Stromal cell of bone marrow (primary cell): ENCODE measurements at regions not wholly inside any gene's neighbourhood (a gene's known extent, or its start where the extent isn't known, plus 50 kb on each side); places are given as distances from the start of the nearest gene placed in this dataset.
"Not testable (repeated sequence)": the region's sequence is repeated elsewhere in the genome, so short reads cannot be mapped to it uniquely, and the experiment has no call there.

ENCODE experiments used
- DNase-seq: peaks from one replicate; pipeline ENCODE4 v3.0.0-alpha.2; 2012; ENCODE audit warnings: low read depth

DNA sequence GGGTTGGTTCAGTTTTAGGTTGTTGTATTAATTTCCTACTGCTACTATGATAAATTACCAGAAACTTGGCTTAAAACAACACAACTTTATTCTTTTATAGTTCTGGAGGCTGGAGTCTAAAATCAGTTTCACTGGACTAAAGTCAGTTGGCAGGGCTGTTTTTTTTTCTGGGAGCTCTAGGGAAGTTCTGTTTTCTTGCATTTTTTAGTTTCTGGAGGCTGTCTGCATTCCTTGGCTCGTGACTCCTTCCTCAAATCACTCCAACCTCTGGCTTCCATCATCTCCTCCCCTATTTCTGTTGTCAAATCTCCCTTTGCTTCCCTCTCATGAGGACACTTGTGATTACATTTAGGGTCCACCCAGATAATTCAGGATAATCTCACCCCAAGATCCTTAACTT lies 51.3 kb upstream of the SUB1 start:
- no peak for DNase-seq

GRCh38 chr5:32531885-32532520 lies 53.4 kb upstream of the SUB1 start:
- no peak for DNase-seq

GRCh38 chr5:32527321-32527720 lies 58.0 kb upstream of the SUB1 start:
- not testable (repeated sequence) for DNase-seq

DNA sequence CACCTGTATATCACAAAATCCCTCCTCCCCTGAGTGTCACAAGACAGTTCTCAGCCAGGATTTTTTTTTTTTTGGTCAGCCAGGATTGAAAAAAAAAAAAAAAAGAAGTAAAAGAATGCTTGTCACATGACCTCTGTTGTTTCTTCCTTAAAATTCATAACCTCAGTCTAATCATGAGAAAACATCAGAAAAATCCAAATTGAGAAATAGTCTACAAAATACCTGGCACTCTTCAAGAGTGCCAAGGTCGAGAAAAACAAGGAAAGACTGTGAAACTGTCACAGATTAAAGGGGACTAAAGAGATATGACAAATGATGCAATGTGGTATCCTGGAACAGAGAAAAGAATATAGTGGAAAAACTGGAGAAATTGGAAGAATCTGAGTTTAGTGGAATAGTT lies 58.5 kb upstream of the SUB1 start:
- no peak for DNase-seq

DNA sequence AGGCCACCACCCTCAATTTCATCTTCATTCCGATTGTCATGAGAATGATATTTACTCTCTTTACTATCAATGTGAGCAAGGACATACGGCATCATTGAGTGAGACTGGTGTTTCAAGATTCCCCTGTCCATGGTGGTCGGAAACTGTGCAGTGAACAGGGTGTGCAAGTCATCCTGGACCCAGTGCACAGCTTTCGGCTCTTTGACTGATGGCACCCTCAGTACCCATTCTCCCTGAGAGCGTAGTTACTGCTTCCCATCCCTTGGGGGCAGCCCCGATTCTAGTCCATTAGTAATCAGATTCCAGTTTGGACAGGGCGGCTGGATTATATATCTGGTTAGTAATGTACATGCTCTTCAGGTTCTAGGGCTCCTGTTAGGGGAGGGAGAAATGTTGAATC lies 61.7 kb upstream of the SUB1 start:
- DNase-seq = no peak

- DNase-seq = peak; percentile 91
Observed at GRCh38 chr5:32522429-32523143, 62.8 kb upstream of the SUB1 start.

DNA sequence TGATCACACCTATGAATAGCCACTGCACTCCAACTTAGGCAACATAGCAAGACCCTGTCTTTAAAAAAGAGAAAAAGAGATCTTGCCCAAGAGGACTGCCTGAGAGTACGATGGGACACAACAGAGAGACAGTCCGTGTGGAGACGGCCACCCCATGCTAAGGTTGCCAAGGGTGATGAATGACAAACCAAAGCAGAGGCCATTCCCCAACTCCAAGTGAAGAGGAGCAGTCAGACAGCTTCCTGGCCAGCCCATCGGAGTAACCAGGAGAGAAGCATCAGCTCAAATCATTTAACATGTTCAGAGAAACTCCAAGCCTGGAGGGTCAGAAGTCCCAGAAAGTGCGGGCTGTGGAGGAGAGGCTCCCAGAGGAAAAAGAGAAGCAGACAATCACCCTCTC lies 63.9 kb upstream of the SUB1 start:
- DNase-seq = no peak

DNA sequence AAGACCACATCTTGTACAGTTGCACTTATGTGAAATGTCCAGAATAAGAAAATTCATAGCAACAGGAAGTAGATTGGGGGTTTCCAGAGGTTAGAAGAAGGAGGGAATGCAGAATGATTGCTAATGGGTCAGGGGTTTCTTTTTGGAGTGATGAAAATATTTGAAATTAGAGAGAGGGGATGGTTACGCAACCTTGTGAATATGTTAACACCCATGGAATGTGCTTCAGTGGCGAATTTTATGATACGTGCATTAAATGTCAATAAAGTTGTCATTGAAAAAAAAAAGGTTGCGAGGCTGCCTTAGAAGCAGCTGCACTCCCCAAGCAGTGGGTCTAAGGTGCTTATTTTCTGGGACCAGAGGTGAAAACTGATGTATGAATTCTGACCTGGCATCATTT lies 64.4 kb upstream of the SUB1 start:
- DNase-seq = no peak

DNA sequence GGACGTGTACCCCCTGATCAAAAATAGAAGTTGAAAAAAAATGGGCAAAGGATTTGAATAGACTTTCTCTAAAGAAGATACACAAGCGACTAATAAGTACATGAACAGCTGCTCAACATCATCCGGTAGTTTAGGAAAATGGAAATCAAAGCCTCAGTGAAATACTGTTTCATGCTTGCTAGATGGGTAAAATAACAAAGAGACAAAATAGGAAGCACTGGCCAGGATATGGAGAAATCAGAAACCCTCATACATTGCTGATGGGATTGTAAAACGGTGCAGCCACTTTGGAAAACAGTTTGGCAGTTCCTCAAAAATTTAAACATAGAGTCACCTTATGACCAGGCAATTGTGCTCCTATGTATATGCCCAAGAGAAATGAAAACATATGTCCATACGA lies 65.0 kb upstream of the SUB1 start:
- no peak for DNase-seq

DNA sequence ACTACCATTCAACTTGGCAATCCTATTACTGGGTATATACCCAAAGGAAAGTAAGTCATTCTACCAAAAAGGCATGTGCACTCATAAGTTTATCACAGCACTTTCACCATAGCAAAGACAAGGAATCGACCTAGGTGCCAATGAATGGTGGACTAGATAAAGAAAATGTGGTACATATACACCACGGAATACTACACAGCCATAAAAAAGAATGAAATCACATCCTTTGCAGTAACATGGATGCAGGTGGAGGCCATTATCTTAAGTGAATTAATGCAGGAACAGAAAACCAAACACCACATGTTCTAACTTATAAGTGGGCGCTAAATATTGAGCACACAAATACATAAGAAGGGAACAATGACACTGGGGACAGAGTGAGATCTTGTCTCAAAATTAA lies 65.8 kb upstream of the SUB1 start:
- DNase-seq = no peak

DNA sequence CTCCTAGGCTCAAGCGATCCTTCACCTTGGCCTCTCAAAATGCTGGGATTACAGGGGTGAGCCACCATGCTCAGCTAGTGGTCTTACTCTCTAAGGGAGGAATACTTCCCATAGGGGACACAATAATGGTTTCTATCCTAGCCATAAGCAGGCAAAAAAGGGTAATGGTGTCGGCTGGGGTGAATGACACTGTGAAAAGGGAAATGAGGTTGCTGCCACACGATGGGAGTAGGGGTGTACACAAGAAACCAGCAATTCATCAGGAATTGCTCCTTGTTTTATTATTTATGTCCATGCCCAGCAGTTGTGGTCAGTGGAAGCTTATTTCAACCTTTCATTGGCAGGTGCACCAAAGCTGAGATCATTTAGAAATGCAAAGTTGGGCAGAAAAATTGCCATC lies 70.3 kb upstream of the ZFR start:
- no peak for DNase-seq

DNA sequence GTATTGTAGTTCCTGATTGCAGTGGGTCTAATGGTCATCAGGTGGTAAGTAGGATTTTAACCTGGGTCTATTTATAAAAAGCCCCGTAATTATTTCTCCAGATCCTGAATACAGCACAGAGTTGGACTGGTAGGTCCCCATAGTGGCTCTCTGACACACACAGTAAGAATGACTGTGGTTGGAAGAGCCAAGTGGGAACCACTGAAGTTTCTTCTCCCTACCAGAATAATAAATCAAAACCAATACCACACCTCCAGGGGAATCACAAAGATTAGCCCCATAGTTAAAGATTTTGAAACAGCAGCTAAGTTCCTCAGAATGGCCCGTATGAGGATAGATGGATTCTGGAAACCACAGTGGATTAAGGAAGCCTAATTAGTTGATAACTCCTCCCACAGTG lies 68.4 kb upstream of the ZFR start:
- DNase-seq = no peak

GRCh38 chr5:32511776-32512374 lies 67.3 kb upstream of the ZFR start:
- no peak for DNase-seq

GRCh38 chr5:32510860-32511259 lies 66.3 kb upstream of the ZFR start:
- no peak for DNase-seq

DNA sequence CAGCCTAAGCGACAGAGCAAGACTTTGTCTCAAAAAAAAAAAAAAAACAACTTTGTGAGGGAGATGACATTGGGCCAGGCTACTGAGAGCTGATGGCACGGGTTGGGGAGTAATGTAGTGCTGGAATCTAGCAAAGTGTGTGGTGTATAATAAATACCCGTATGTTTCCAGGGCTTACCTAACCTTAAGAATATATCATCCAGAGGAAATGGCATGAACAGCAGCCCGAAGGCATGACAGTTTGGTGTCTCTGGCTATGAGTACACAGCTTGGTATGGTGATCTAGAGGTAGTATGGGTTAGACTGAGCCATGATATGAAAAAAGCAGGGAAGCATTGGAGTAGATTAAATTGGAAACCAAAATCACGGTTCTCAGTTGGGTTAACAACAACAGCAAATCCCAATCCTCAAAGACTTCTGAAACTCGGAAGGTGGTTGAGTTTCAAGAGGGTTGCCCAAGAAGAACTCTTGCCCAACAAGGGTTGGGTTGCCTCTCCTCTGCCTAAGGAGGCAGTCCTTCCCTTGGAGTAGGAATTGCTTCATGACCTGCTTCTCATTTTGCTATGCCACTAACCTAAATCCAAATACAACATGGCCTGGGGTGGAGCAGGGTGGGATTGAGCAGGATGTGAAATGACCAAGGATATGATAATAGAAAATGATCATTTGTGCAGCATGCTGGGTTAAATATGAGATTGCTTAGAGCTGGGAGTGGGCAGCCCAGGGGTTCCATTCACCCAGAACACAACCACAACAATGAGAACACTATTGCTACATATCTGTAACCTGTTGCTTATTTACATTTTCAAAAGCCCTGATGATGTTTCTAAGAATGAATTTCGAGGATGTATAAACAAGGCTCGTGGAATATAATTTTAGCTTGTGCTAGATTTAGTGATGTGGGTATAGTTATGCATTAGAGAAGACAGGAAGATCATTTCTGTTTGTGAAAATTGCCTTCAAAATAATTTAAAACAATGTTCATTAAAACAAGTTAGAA lies 64.6 kb upstream of the ZFR start:
- DNase-seq = no peak

GRCh38 chr5:32507738-32508434 lies 63.3 kb upstream of the ZFR start:
- peak; percentile 94 for DNase-seq

DNA sequence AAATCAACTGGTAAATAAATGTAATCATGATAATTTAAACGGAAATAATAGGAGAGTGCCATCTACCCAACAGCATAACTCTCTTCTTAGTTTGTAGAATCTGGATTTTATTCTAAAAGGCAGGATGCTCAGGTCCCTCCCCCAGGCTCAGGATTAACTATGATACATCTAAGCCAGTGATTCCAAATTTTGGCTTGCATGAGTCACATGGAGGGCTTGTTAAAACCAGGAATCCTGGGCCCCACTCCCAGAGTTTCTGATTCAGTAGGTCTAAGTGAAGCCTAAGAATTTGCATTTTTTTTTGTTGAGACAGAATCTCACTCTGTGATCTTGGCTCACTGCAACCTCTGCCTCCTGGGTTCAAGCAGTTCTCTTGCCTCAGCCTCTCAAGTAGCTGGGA lies 62.3 kb upstream of the ZFR start:
- peak; percentile 94 for DNase-seq

DNA sequence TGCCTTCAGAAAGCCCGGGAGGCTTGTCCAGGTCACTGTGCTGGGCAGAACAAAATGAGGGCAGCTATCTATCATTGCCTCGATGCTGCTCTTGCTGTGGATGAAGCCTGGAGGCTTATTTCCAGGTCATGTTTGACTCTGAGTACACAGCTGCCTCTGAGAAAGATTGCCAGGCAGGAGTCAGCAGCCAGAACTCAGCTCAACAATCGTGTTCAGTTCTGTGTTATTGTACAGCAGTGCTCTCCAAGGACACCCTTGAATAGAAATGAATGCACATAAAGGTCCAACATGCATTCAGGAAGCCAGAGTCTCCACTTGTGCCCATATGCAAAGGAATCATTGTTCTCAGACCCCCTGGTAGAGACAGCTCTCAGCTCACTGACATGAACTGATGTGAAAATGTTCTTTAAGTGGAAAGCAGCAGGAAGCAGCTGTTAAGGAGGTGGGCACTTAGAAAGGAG lies 61.7 kb upstream of the ZFR start:
- no peak for DNase-seq

GRCh38 chr5:32505756-32506155 lies 61.2 kb upstream of the ZFR start:
- no peak for DNase-seq

DNA sequence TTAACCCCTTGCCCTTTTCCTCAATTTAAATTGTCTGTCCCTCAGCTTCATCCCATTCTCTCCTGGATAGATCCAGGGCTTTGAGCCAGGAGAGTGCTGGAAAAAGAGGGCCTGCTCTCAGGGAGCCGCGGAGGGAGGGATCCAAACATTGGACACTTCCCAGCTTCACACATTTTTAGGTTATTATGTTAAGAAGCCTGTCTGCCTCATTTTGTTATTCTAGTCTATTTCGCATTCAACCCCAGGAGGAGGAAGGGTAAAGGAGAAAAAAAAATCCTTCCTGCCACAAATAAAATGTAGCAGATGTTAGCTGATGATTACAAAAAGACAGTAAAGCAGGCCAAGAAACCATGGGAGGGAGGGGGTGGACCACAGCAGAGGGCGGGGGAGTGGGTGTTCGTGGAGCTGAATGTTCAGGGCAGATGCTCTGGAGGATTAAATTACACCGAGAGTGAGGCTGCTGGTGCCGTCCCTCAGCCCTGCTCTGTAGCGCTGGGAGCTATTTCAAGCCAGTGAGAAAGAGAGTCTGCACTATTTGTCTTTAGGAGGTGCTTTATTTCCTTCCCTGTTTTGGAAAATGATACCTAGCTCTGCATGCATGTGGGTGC lies 60.6 kb upstream of the ZFR start:
- peak; percentile 93 for DNase-seq

DNA sequence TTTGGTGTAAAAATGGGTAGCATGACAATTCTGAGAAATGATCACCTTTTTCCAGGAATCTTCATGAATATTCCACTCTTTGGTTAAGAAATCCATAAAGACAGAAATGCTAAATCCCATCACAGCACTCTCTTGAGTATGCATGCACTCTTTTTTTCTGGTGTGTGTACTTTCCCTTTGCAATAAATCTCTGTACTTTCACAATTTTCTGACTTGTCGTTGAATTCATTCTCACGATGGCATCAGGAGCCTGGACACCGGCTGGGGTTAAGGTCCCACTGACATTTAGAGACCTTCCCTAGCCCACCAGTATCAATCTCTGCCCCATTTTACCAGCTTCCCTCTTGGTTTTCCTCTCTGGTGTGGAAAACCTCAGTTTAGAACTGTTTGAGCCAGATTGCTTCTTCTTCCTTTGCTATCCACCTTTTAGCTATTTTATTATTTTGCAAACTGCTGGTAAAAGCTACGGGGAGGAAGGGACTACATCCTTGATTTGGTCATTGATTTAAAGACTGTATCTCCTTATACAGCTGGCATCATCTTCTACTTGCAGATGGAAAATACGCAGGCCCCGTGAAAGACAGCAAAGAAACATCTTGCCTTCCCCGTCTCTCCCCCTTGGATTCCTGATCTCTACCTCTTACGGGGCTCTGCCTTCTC lies 59.9 kb upstream of the ZFR start:
- no peak for DNase-seq
